Right ventricle myocardium inferior (tissue), 1 donor: ENCODE measurements at regions not wholly inside any gene's neighbourhood (a gene's known extent, or its start where the extent isn't known, plus 50 kb on each side); places are given as distances from the start of the nearest gene placed in this dataset.

Source experiments
- ATAC-seq: fragments of 200-7000 bp; cut with Tn5 transposase; one replicate; pipeline ENCODE4 v1.9.1; 2020; ENCODE audit warnings: mild to moderate bottlenecking, moderate library complexity
- DNase-seq: peaks from one replicate; pipeline ENCODE4 v3.0.0; 2021; ENCODE audit errors: missing footprints
- intact Hi-C: fragments of 100-400 bp; cut with DNase I; formaldehyde crosslinking; loops from one replicate; pipeline ENCODE4 v1.11.0; 2022
- donor health status: DM: no; HTN: yes; CAD: no; lungs with severe emphysema.

GRCh38 chr1:204813522-204813921 is 57.1 kb upstream of the NFASC start:
- DNase-seq (no peak), ATAC-seq (no peak)
- intact Hi-C loops, result loop anchor here (5.0 kb wide), 3 partner anchors 49 to 149 kb away; no protein-coding TSS in a partner anchor

GRCh38 chr1:204814166-204814884 is 56.3 kb upstream of the NFASC start:
- DNase-seq (no peak), ATAC-seq (peak; percentile 93)
- intact Hi-C loops, result loop anchor here (5.0 kb wide), 3 partner anchors 48 to 148 kb away; no protein-coding TSS in a partner anchor

- ATAC-seq (no peak), DNase-seq (no peak)
- intact Hi-C loops, result no loop called here
Observed at GRCh38 chr1:204817341-204817740, 53.3 kb upstream of the NFASC start.

GRCh38 chr1:204818998-204819397 is 51.7 kb upstream of the NFASC start:
- intact Hi-C loops, result no loop called here
- peak; percentile 38 for ATAC-seq
- no peak for DNase-seq

- ATAC-seq (no peak), DNase-seq (no peak)
- intact Hi-C loops, result no loop called here
Observed at GRCh38 chr1:204819495-204819894, 51.2 kb upstream of the NFASC start.
